Mammary epithelial cell (primary cell): ENCODE measurements at regions not wholly inside any gene's neighbourhood (a gene's known extent, or its start where the extent isn't known, plus 50 kb on each side); places are given as distances from the start of the nearest gene placed in this dataset.

Source experiments
- EZH2 ChIP-seq: IDR thresholded peaks from 2 replicates; pipeline ENCODE4 v1.6.1; 2012; ENCODE audit warnings: low read length, inconsistent platforms, borderline replicate concordance
- TF ChIP-seq, protein P1 (sequence below), 2 donors: IDR thresholded peaks in 1 of 2; conservative IDR thresholded peaks in 1 of 2; 2 replicates each; pipeline ENCODE4 v1.5.1; 2011 to 2012; ENCODE audit warnings: inconsistent platforms in 2 of 2, low read length in 2 of 2, mild to moderate bottlenecking in 2 of 2, control low read depth in 1 of 2, low read depth in 1 of 2; ENCODE audit not compliant: insufficient read depth in 1 of 2; ENCODE audit errors: extremely low read depth in 1 of 2

DNA sequence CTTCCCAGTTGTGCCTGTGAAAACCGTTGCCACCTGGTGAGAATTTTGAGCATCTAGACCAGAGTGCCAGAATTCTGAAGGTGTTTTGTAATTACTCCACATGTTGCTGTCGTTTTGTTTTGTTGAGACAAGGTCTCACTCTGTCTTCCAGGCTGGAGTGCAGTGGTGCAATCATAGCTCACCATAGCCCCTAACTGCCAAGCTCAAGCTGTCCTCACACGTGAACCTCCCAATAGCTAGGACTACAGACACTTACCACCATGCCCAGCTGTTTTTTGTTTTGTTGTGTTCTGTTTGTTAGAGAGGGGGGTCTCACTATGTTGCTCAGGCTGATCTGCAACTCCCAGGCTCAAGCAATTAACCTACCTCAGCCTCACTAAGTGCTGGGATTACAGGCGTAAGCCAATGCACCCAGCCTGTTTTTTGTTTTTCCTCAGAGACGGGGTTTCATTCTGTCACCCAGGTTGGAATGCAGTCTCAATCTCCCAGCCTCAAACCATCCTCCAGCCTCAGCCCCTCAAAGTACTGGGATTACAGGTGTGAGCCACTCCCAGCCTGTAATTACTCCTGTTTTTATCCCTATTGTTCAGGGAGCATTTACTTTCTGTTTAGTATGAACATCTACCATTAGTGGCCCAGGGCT is 121.1 kb upstream of the DMRT1 start:
- TF ChIP-seq, protein P1, sequence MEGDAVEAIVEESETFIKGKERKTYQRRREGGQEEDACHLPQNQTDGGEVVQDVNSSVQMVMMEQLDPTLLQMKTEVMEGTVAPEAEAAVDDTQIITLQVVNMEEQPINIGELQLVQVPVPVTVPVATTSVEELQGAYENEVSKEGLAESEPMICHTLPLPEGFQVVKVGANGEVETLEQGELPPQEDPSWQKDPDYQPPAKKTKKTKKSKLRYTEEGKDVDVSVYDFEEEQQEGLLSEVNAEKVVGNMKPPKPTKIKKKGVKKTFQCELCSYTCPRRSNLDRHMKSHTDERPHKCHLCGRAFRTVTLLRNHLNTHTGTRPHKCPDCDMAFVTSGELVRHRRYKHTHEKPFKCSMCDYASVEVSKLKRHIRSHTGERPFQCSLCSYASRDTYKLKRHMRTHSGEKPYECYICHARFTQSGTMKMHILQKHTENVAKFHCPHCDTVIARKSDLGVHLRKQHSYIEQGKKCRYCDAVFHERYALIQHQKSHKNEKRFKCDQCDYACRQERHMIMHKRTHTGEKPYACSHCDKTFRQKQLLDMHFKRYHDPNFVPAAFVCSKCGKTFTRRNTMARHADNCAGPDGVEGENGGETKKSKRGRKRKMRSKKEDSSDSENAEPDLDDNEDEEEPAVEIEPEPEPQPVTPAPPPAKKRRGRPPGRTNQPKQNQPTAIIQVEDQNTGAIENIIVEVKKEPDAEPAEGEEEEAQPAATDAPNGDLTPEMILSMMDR (conservative IDR thresholded peaks at IDR 0.05 in 1 of 2, IDR thresholded peaks at IDR 0.05 in 1 of 2; ENCODE audit: extremely low read depth in 1 of 2, insufficient read depth in 1 of 2, low read depth in 1 of 2, low read length in 2 of 2): no peak
- TF ChIP-seq EZH2: no peak
